GM21825 (cell line): ENCODE measurements at regions not wholly inside any gene's neighbourhood (a gene's known extent, or its start where the extent isn't known, plus 50 kb on each side); places are given as distances from the start of the nearest gene placed in this dataset.

Source experiments
- ATAC-seq: cut with Tn5 transposase; IDR thresholded peaks from one replicate; pipeline ENCODE4 v1.9.1; 2021; ENCODE audit warnings: mild to moderate bottlenecking, moderate library complexity; ENCODE audit not compliant: unreplicated experiment

GRCh38 chr3:182699550-182700170 lies 93.6 kb upstream of the ATP11B start:
- ATAC-seq, result no peak

DNA sequence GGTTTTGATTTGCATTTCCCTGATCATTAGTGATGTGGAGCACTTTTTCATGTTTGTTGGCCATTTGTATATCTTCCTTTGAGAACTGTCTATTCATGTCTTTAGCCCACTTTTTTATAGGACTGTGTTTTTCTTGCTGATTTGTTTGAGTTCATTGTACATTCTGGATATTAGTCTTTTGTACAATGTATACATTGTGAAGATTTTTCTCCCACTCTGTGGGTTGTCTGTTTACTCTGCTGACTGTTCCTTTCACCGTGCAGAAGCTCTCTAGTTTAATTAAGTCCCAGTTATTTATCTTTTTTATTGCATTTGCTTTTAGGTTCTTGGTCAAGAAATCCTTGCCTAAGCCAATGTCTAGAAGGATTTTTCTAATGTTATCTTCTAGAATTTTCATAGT lies 91.1 kb upstream of the ATP11B start:
- ATAC-seq, result no peak

DNA sequence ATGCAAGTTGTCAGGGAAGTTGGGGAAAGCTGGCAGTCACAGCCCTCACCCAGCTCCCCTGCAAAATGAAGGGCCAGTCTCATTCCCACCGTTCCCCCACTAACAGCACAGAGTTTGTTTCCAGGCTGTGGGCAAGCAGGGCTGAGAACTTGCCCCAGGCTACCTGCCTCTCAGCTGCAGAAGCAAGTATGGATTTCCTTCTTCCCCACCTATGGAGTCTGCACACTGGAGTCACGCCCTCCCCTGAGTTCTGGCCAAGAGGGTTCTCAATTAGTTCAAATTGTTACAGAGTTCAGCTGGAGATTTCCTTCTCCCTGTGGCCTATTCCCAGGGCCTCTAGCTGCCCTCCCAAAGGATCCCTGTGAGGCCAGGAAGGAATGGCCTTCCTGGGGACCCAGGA lies 90.1 kb upstream of the ATP11B start:
- no peak for ATAC-seq

DNA sequence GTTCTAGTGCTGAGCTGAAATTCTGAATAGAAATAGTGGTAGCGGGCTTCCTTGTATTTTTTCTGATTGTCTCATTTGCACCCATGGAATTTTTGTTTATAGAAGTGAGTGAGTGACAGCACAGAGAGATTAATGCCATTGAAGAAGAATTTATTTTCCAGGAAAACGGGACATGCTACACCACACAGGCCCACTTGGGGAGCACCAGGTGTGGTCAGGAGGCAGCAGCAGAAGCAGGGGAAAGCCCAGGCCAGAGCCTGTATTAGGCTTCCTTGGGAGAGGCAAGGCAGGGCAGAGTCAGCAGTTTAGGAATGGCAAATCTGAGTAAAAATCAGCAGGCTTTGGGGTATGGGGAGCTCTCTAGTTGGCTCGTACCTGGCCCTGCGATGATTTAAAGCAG lies 88.4 kb upstream of the ATP11B start:
- ATAC-seq, result no peak

DNA sequence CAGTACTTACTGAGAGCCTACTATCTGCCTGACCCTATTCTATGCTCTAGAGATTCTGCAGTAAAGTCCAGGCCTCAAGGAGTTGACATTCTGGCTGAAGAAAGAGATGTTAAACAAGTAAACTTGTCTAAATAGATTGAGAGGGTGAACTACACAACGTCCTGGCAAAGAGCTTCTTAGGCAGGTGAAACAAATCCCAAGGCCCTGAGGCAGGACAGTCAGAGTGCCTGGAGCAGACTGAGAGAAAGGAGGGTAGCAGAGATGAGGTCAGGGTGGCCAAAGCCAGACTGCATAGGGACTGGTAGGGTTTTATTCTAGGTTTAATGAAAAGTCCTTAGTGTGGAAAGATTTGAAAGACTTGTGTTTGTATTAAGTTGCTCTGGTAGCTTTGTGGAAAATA lies 84.5 kb upstream of the ATP11B start:
- no peak for ATAC-seq

DNA sequence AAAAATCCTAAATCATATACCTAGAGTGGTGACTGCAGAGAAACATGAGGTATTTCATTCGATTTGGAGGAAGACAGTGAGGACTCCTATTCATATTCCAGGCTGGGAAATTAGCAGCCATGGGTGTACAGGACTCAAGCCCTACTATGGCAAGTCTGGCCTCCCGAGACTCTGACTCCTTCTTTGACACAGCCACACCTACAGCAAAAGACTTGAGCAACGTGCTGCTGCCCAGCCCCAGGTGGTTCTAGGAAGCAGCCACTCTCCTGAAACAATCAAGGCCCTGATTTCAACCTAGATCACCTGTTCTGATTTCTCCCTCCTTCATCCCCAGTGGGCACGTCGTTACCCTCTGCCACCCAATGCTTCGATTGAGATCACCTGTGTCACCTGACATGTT lies 84.0 kb upstream of the ATP11B start:
- ATAC-seq, result no peak

DNA sequence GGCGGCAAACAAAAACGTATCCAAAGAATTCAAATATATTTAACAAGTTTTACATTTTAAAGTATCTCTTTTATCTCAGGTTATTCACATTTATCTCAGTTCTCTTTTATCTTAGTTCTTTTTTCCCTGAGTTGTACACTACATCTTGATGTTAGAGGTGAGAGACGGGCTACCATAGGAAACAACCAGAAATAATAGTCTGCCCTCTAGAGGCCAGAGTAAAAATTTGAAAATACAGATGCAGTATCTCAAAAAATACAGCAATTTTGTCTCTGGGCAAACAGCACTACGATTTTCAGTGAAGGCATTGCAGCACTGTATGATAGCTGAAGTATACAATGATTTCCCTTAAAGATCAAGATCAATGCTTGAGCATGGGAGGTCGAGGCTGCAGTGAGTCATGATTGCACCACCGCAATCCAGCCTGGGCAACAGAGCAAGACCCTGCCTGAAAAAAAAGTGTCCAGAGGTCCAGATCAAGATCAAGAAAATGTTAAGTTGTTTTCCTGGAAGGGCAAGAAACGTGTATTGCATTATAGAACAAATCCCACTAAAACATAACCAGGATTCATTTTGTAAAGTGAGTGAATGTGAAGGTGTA lies 82.6 kb upstream of the ATP11B start:
- ATAC-seq, result peak; percentile 47

- ATAC-seq, result no peak
These were observed 82.0 kb upstream of the ATP11B start for GRCh38 chr3:182711261-182711683.

GRCh38 chr3:182711853-182712252 lies 81.5 kb upstream of the ATP11B start:
- ATAC-seq, result no peak

- no peak for ATAC-seq
These were observed 80.2 kb upstream of the ATP11B start for GRCh38 chr3:182713111-182713510.

GRCh38 chr3:182713743-182714517 lies 79.4 kb upstream of the ATP11B start:
- ATAC-seq, result peak; percentile 43

DNA sequence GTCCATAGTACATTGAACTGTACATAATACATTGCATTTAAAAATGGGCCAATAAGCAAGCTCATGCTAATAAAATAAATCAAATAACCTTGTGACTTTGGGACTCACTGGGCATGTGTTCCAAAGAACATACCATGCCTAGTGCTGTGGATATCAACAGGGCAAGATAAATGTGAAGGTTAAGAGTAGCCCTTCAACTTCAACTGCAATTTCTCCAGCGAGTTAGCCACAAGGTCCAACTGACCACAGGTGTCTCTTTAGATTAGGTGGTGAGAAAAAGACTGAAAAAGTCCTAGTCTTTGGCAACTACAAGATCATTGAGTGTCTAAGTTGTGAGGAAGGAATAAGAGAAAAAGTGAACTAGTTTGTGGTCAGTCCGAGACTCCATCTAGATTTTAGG lies 78.3 kb upstream of the ATP11B start:
- no peak for ATAC-seq

- peak; percentile 39 for ATAC-seq
These were observed 77.1 kb upstream of the ATP11B start for GRCh38 chr3:182716114-182716688.

- ATAC-seq, result peak; percentile 83
These were observed 76.1 kb upstream of the ATP11B start for GRCh38 chr3:182717216-182717615.

DNA sequence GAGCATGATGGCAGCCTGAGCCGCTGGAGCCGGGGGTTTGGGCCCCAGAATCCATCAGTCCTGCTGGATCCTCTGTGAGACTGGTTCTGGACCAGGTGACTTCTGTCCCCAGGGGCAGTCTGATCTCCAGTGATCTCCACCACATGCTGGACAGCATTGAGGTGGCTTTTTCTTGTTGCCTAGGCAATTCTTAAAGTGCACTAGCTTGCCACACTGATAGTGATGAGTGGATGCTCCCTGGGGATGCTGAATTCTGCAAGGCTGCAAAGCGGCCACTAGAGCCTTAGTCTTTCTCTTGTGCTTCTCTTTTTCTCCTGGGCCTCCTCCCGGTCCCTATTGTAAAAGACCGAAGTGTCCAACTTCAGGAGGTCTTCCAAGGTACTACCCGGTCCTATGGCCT lies 70.4 kb upstream of the ATP11B start:
- no peak for ATAC-seq

GRCh38 chr3:182723596-182723995 lies 69.7 kb upstream of the ATP11B start:
- no peak for ATAC-seq

GRCh38 chr3:182725372-182726251 lies 67.7 kb upstream of the ATP11B start:
- no peak for ATAC-seq

DNA sequence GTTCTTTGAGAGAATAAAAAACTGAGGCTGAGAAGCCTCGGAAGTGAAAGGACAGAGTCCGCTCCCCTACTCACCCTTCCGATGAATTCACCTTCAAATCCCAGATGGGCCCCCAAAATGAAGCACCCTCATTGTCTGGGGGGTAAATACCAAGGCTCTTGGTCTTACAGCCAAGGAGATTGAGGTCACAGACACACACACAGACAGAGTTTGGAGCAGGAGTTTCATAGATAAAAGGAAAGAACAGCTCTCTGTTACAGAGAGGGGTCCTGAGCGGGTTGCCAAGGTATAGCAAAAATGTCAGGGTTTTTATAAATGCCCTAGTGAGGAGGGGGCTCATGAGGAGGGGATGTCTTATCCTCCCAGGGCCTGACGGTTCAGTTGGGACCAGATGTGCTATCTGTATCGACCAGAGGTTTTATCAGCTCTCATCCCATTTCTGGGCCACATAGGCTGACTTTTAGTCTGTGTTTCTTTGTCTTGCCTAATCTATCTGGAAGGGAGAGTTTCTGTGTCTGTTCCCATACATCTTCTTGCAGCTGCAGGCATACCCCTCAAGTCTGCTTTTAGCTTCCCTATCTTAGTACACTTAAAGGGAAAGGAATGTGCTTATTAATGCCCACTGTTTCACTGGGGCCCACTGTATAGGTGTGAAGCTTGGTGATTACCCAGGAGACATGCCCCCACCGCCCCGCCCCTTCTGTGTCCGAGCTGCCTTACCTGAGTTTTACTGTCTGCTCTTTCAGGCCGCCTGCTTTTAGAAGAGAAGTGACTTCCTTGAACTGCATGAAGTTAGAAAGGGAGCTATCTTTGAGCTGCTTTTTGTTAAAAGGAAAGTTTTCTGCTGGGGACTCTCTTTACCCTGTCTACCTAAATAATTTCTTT lies 66.8 kb upstream of the ATP11B start:
- ATAC-seq, result no peak

DNA sequence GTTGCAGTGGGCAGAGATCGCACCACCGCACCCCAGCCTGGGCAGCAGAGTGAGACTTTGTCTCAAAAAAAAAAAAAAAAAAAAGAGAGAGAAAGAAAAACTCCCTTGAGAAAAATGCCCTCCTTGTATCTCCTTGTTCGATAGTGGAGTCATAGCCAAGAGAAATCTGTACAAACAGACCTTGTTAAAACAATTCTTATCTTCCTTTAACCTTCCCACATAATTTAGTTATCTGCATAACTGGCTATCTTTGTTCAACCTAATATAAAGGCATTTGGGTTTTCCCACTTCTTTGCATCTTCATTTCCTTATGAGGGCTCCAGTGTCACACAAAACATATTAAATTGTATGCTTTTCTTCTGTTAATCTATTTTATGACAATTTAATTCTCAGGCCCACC lies 65.1 kb upstream of the ATP11B start:
- ATAC-seq, result no peak
